ENCODE measurements at regions not wholly inside any gene's neighbourhood (a gene's known extent, or its start where the extent isn't known, plus 50 kb on each side); places are given as distances from the start of the nearest gene placed in this dataset.
A peak's percentile ranks its signal among the peaks of the same experiment; 100 is the strongest.

GRCh38 chr7:88391247-88391646 lies 84.6 kb upstream of the STEAP4 start:
- Histone ChIP-seq H3K9me3 (ENCODE audit: low read depth, low read length) (no peaks in the 10 kb centered on the region), H3K27me3 (ENCODE audit: insufficient read depth, low read length) (no peaks in the 10 kb centered on the region), H3K4me1 (ENCODE audit: insufficient read depth, low read length) (no peaks in the 10 kb centered on the region), H3K4me3 (ENCODE audit: insufficient read depth, low read length) (no peak overlapping the region), H4K20me1 (ENCODE audit: insufficient read depth, low read length) (no peaks in the 10 kb centered on the region), H3K4me2 (ENCODE audit: insufficient read depth, low read length) (no peak overlapping the region), H3K36me3 (ENCODE audit: insufficient read depth, low read length) (no peaks in the 10 kb centered on the region), H3K79me2 (ENCODE audit: insufficient read depth, low read length) (no peaks in the 10 kb centered on the region), H3K27ac (ENCODE audit: low read depth, low read length) (no peak overlapping the region), H2AFZ (ENCODE audit: low read length) (no peak overlapping the region)
- DNase-seq (ENCODE audit: insufficient read length, low spot score, missing footprints), result no peak
- TF ChIP-seq, protein P1, sequence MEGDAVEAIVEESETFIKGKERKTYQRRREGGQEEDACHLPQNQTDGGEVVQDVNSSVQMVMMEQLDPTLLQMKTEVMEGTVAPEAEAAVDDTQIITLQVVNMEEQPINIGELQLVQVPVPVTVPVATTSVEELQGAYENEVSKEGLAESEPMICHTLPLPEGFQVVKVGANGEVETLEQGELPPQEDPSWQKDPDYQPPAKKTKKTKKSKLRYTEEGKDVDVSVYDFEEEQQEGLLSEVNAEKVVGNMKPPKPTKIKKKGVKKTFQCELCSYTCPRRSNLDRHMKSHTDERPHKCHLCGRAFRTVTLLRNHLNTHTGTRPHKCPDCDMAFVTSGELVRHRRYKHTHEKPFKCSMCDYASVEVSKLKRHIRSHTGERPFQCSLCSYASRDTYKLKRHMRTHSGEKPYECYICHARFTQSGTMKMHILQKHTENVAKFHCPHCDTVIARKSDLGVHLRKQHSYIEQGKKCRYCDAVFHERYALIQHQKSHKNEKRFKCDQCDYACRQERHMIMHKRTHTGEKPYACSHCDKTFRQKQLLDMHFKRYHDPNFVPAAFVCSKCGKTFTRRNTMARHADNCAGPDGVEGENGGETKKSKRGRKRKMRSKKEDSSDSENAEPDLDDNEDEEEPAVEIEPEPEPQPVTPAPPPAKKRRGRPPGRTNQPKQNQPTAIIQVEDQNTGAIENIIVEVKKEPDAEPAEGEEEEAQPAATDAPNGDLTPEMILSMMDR (IDR thresholded peaks at IDR 0.05; ENCODE audit: extremely low read depth, low read depth, low read length), result no peak

GRCh38 chr7:88387368-88387767 lies 80.7 kb upstream of the STEAP4 start:
- Histone ChIP-seq H3K9me3 (ENCODE audit: low read depth, low read length) (no peaks in the 10 kb centered on the region), H3K4me2 (ENCODE audit: insufficient read depth, low read length) (no peak overlapping the region), H3K4me3 (ENCODE audit: insufficient read depth, low read length) (no peak overlapping the region), H3K4me1 (ENCODE audit: insufficient read depth, low read length) (no peaks in the 10 kb centered on the region), H3K79me2 (ENCODE audit: insufficient read depth, low read length) (no peaks in the 10 kb centered on the region), H3K36me3 (ENCODE audit: insufficient read depth, low read length) (no peaks in the 10 kb centered on the region), H2AFZ (ENCODE audit: low read length) (no peak overlapping the region), H3K27ac (ENCODE audit: low read depth, low read length) (no peak overlapping the region), H3K27me3 (ENCODE audit: insufficient read depth, low read length) (no peaks in the 10 kb centered on the region), H4K20me1 (ENCODE audit: insufficient read depth, low read length) (no peaks in the 10 kb centered on the region)
- DNase-seq (ENCODE audit: insufficient read length, low spot score, missing footprints), result no peak
- TF ChIP-seq, protein P1 (IDR thresholded peaks at IDR 0.05; ENCODE audit: extremely low read depth, low read depth, low read length), result no peak

GRCh38 chr7:88386665-88387156 lies 80.0 kb upstream of the STEAP4 start:
- Histone ChIP-seq H4K20me1 (ENCODE audit: insufficient read depth, low read length) (no peaks in the 10 kb centered on the region), H2AFZ (ENCODE audit: low read length) (no peak overlapping the region), H3K4me3 (ENCODE audit: insufficient read depth, low read length) (no peak overlapping the region), H3K79me2 (ENCODE audit: insufficient read depth, low read length) (no peaks in the 10 kb centered on the region), H3K27me3 (ENCODE audit: insufficient read depth, low read length) (no peaks in the 10 kb centered on the region), H3K9me3 (ENCODE audit: low read depth, low read length) (no peaks in the 10 kb centered on the region), H3K4me2 (ENCODE audit: insufficient read depth, low read length) (no peak overlapping the region), H3K36me3 (ENCODE audit: insufficient read depth, low read length) (no peaks in the 10 kb centered on the region), H3K4me1 (ENCODE audit: insufficient read depth, low read length) (no peaks in the 10 kb centered on the region), H3K27ac (ENCODE audit: low read depth, low read length) (no peak overlapping the region)
- DNase-seq (ENCODE audit: insufficient read length, low spot score, missing footprints), result peak; percentile 6
- TF ChIP-seq, protein P1 (IDR thresholded peaks at IDR 0.05; ENCODE audit: extremely low read depth, low read depth, low read length), result no peak

DNA sequence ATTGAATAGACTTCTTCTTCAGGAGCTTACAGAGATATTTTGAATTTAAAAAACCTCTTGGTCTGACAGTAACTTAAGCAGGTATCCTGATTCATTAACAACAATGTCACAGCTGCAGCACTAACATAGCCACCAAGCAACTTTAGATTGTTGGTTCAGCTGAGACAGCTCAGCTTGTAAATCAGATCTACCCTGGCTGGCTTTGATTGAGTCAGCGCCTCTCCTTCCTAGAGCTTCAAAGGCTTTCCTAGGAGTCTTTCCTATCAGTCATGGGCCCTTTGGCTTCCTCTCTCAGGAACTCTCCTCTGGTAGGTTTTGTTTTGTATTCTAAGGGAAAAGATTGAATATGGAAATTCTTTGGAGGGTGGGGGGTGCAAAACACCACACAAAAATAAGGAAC lies 70.7 kb upstream of the STEAP4 start:
- H3K27ac ChIP-seq (ENCODE audit: low read depth, low read length), result no peak overlapping the region
- no peaks in the 10 kb centered on the region for H3K4me1 ChIP-seq (ENCODE audit: insufficient read depth, low read length)
- H3K9me3 ChIP-seq (ENCODE audit: low read depth, low read length), result no peaks in the 10 kb centered on the region
- H3K27me3 ChIP-seq (ENCODE audit: insufficient read depth, low read length), result no peaks in the 10 kb centered on the region
- TF ChIP-seq, protein P1 (IDR thresholded peaks at IDR 0.05; ENCODE audit: extremely low read depth, low read depth, low read length), result no peak
- H3K36me3 ChIP-seq (ENCODE audit: insufficient read depth, low read length), result no peaks in the 10 kb centered on the region
- H3K4me3 ChIP-seq (ENCODE audit: insufficient read depth, low read length), result no peak overlapping the region
- no peaks in the 10 kb centered on the region for H3K79me2 ChIP-seq (ENCODE audit: insufficient read depth, low read length)
- no peaks in the 10 kb centered on the region for H4K20me1 ChIP-seq (ENCODE audit: insufficient read depth, low read length)
- DNase-seq (ENCODE audit: insufficient read length, low spot score, missing footprints), result no peak
- no peak overlapping the region for H2AFZ ChIP-seq (ENCODE audit: low read length)
- no peak overlapping the region for H3K4me2 ChIP-seq (ENCODE audit: insufficient read depth, low read length)

All from osteoblast (primary cell).